H1 (cell line): ENCODE measurements at regions not wholly inside any gene's neighbourhood (a gene's known extent, or its start where the extent isn't known, plus 50 kb on each side); places are given as distances from the start of the nearest gene placed in this dataset.

ENCODE experiments used
- EGR1 ChIP-seq: IDR thresholded peaks from 2 replicates; pipeline ENCODE4 v1.6.1; 2011; ENCODE audit warnings: low read depth, low read length, borderline replicate concordance
- POLR2A ChIP-seq, 2 experiments: IDR thresholded peaks; 1 replicate in 1 of 2; 2 replicates in 1 of 2; pipeline ENCODE4 v1.6.1; 2011; ENCODE audit warnings: low read depth in 2 of 2, low read length in 2 of 2, mild to moderate bottlenecking in 2 of 2; ENCODE audit errors: control extremely low read depth in 1 of 2
- SUZ12 ChIP-seq: fragments of 200-600 bp; sonication (generic); IDR thresholded peaks from 2 replicates; pipeline ENCODE4 v1.6.1; 2012; ENCODE audit warnings: mild to moderate bottlenecking, inconsistent platforms, low read length, moderate library complexity, mixed read lengths
- TAF7 ChIP-seq: optimal IDR thresholded peaks from 2 replicates; pipeline ENCODE3; 2011; ENCODE audit warnings: low read depth, mild to moderate bottlenecking, inconsistent platforms, low read length, moderate library complexity, borderline replicate concordance
- TBP ChIP-seq: IDR thresholded peaks from 2 replicates; pipeline ENCODE4 v1.6.1; 2011; ENCODE audit warnings: low read depth, low read length, improper control_type of control experiment
- TF ChIP-seq, protein P1 (sequence below), 3 experiments: IDR thresholded peaks; 1 replicate in 2 of 3; 2 replicates in 1 of 3; pipeline versions ENCODE4 v1.5.1 to v1.6.1; 2011; ENCODE audit warnings: low read length in 3 of 3, mild to moderate bottlenecking in 3 of 3, inconsistent platforms in 2 of 3, low read depth in 1 of 3, moderate library complexity in 1 of 3; ENCODE audit not compliant: insufficient read depth in 1 of 3; ENCODE audit errors: control extremely low read depth in 1 of 3
- TF ChIP-seq, protein P2 (sequence below): fragments of 300-600 bp; sonication (generic); IDR thresholded peaks from 2 replicates; pipeline ENCODE4 v1.7.1; 2012; ENCODE audit warnings: low read length, moderate library complexity, mild to moderate bottlenecking, inconsistent platforms; ENCODE audit not compliant: insufficient replicate concordance

DNA sequence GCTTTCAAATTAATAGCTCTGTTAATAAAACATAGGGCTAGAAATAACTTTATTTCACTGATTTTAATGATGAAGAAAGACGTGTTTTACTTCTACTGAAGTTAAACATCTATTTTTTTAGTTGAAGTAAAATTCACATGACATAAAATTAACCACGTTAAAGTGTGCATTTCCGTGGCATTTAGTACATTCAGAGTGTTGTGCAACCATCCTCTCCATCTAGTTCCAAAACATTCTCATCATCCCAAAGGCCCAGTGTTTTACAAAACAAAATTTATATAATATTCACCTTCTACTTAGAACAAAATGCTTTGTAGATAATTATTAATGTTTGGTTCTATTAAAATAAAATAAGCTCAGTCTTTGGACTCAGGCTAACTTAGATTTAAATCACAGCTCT lies 108.5 kb upstream of the GNG12 start (continued):
- TF ChIP-seq, protein P1, sequence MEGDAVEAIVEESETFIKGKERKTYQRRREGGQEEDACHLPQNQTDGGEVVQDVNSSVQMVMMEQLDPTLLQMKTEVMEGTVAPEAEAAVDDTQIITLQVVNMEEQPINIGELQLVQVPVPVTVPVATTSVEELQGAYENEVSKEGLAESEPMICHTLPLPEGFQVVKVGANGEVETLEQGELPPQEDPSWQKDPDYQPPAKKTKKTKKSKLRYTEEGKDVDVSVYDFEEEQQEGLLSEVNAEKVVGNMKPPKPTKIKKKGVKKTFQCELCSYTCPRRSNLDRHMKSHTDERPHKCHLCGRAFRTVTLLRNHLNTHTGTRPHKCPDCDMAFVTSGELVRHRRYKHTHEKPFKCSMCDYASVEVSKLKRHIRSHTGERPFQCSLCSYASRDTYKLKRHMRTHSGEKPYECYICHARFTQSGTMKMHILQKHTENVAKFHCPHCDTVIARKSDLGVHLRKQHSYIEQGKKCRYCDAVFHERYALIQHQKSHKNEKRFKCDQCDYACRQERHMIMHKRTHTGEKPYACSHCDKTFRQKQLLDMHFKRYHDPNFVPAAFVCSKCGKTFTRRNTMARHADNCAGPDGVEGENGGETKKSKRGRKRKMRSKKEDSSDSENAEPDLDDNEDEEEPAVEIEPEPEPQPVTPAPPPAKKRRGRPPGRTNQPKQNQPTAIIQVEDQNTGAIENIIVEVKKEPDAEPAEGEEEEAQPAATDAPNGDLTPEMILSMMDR (IDR thresholded peaks at IDR 0.05; ENCODE audit: control extremely low read depth in 1 of 3, insufficient read depth in 1 of 3, low read depth in 1 of 3, low read length in 3 of 3): no peak
- TF ChIP-seq TAF7 (no peak), POLR2A (IDR thresholded peaks at IDR 0.05; ENCODE audit: control extremely low read depth in 1 of 2, low read depth in 2 of 2, low read length in 2 of 2) (no peak), EGR1 (no peak), TBP (no peak), SUZ12 (no peak)
- TF ChIP-seq, protein P2, sequence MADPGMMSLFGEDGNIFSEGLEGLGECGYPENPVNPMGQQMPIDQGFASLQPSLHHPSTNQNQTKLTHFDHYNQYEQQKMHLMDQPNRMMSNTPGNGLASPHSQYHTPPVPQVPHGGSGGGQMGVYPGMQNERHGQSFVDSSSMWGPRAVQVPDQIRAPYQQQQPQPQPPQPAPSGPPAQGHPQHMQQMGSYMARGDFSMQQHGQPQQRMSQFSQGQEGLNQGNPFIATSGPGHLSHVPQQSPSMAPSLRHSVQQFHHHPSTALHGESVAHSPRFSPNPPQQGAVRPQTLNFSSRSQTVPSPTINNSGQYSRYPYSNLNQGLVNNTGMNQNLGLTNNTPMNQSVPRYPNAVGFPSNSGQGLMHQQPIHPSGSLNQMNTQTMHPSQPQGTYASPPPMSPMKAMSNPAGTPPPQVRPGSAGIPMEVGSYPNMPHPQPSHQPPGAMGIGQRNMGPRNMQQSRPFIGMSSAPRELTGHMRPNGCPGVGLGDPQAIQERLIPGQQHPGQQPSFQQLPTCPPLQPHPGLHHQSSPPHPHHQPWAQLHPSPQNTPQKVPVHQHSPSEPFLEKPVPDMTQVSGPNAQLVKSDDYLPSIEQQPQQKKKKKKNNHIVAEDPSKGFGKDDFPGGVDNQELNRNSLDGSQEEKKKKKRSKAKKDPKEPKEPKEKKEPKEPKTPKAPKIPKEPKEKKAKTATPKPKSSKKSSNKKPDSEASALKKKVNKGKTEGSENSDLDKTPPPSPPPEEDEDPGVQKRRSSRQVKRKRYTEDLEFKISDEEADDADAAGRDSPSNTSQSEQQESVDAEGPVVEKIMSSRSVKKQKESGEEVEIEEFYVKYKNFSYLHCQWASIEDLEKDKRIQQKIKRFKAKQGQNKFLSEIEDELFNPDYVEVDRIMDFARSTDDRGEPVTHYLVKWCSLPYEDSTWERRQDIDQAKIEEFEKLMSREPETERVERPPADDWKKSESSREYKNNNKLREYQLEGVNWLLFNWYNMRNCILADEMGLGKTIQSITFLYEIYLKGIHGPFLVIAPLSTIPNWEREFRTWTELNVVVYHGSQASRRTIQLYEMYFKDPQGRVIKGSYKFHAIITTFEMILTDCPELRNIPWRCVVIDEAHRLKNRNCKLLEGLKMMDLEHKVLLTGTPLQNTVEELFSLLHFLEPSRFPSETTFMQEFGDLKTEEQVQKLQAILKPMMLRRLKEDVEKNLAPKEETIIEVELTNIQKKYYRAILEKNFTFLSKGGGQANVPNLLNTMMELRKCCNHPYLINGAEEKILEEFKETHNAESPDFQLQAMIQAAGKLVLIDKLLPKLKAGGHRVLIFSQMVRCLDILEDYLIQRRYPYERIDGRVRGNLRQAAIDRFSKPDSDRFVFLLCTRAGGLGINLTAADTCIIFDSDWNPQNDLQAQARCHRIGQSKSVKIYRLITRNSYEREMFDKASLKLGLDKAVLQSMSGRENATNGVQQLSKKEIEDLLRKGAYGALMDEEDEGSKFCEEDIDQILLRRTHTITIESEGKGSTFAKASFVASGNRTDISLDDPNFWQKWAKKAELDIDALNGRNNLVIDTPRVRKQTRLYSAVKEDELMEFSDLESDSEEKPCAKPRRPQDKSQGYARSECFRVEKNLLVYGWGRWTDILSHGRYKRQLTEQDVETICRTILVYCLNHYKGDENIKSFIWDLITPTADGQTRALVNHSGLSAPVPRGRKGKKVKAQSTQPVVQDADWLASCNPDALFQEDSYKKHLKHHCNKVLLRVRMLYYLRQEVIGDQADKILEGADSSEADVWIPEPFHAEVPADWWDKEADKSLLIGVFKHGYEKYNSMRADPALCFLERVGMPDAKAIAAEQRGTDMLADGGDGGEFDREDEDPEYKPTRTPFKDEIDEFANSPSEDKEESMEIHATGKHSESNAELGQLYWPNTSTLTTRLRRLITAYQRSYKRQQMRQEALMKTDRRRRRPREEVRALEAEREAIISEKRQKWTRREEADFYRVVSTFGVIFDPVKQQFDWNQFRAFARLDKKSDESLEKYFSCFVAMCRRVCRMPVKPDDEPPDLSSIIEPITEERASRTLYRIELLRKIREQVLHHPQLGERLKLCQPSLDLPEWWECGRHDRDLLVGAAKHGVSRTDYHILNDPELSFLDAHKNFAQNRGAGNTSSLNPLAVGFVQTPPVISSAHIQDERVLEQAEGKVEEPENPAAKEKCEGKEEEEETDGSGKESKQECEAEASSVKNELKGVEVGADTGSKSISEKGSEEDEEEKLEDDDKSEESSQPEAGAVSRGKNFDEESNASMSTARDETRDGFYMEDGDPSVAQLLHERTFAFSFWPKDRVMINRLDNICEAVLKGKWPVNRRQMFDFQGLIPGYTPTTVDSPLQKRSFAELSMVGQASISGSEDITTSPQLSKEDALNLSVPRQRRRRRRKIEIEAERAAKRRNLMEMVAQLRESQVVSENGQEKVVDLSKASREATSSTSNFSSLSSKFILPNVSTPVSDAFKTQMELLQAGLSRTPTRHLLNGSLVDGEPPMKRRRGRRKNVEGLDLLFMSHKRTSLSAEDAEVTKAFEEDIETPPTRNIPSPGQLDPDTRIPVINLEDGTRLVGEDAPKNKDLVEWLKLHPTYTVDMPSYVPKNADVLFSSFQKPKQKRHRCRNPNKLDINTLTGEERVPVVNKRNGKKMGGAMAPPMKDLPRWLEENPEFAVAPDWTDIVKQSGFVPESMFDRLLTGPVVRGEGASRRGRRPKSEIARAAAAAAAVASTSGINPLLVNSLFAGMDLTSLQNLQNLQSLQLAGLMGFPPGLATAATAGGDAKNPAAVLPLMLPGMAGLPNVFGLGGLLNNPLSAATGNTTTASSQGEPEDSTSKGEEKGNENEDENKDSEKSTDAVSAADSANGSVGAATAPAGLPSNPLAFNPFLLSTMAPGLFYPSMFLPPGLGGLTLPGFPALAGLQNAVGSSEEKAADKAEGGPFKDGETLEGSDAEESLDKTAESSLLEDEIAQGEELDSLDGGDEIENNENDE: no peak
- TF ChIP-seq, all 59 proteins: peak for 0
